Activated T-helper 1 cell treated with anti-CD3 and anti-CD28 coated beads, Interleukin-12 subunit alpha, Interleukin-12 subunit beta, Interleukin-2, Interleukin-4 antibody, amounts not matched to agents 30 ng/mL and 10 ng/mL and 1 ng/mL, durations not matched to agents 14 hours and 24 hours and 36 hours (primary cell): ENCODE measurements at regions not wholly inside any gene's neighbourhood (a gene's known extent, or its start where the extent isn't known, plus 50 kb on each side); places are given as distances from the start of the nearest gene placed in this dataset.

Source experiments
- DNase-seq: peaks from one replicate; pipeline ENCODE4 v3.0.0; 2021; ENCODE audit warnings: low spot score
- H3K27ac Mint-ChIP-seq: one replicate; pipeline ENCODE4 v1.8.0; 2021; ENCODE audit warnings: mild to moderate bottlenecking, mixed read lengths
- H3K27me3 Mint-ChIP-seq: one replicate; pipeline ENCODE4 v1.8.0; 2022; ENCODE audit warnings: mild to moderate bottlenecking, moderate library complexity, mixed read lengths; ENCODE audit not compliant: insufficient read depth
- H3K36me3 Mint-ChIP-seq: one replicate; pipeline ENCODE4 v1.8.0; 2021; ENCODE audit warnings: low read depth, mixed read lengths
- H3K4me1 Mint-ChIP-seq: one replicate; pipeline ENCODE4 v1.8.0; 2021; ENCODE audit warnings: low read depth, mixed read lengths
- H3K4me3 Mint-ChIP-seq: one replicate; pipeline ENCODE4 v1.8.0; 2021; ENCODE audit warnings: mild to moderate bottlenecking, moderate library complexity, mixed read lengths
- H3K9me3 Mint-ChIP-seq: one replicate; pipeline ENCODE4 v1.8.0; 2021; ENCODE audit warnings: mixed read lengths
- intact Hi-C: fragments of 100-400 bp; cut with micrococcal nuclease; formaldehyde crosslinking; loops from one replicate; pipeline ENCODE4 v1.15.1; 2024

DNA sequence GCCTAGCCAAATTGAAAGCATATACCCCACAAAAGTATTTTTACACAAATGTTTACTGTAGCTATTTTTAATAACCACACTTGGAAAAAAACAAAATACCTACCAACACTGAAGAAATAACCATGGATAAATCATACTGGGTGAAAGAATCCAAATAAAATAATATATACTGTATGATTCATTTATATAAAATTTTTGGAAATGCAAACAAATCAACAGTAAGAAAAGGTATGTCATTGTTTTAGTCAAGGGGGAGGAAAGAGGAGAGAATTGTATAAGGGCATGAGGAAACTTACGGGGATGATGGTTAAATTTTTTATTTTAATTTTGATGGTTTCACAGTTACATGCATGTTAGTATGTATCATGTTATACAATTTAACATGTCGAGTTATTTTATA is 557.8 kb downstream of the TECRL start:
- H3K4me3 Mint-ChIP-seq: no peak overlapping the region
- H3K9me3 Mint-ChIP-seq: peaks cover 4% of the 10 kb centered on the region
- H3K36me3 Mint-ChIP-seq: no peaks in the 10 kb centered on the region
- H3K4me1 Mint-ChIP-seq: no peaks in the 10 kb centered on the region
- no peak overlapping the region for H3K27ac Mint-ChIP-seq
- DNase-seq: no peak
- H3K27me3 Mint-ChIP-seq: no peaks in the 10 kb centered on the region
- intact Hi-C loops: loop anchor here (2.0 kb wide), 1 partner anchor 25 kb away; no protein-coding TSS in a partner anchor

DNA sequence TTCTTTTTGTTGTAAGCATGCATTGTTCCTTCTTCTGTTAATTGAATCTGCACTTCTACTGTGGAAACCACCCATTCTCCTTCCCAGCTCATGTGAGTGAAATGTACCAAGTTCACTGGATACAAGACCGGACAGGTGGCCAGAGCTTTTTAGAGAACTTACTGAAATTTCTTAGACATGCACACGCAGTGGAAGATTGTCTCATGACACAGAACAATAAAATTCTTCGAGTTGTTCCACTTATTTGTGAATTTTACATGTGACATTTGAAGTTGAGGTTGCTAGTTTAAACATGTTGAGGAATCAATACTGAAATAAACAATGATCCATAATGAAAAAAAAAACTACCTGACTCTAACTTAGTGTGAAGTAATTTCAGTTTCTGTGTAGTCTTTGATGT is 568.0 kb downstream of the TECRL start:
- no peaks in the 10 kb centered on the region for H3K27me3 Mint-ChIP-seq
- H3K36me3 Mint-ChIP-seq: no peaks in the 10 kb centered on the region
- peaks cover 4% of the 10 kb centered on the region for H3K9me3 Mint-ChIP-seq
- H3K4me3 Mint-ChIP-seq: no peak overlapping the region
- intact Hi-C loops: no loop called here
- no peak for DNase-seq
- no peaks in the 10 kb centered on the region for H3K4me1 Mint-ChIP-seq
- H3K27ac Mint-ChIP-seq: no peak overlapping the region

DNA sequence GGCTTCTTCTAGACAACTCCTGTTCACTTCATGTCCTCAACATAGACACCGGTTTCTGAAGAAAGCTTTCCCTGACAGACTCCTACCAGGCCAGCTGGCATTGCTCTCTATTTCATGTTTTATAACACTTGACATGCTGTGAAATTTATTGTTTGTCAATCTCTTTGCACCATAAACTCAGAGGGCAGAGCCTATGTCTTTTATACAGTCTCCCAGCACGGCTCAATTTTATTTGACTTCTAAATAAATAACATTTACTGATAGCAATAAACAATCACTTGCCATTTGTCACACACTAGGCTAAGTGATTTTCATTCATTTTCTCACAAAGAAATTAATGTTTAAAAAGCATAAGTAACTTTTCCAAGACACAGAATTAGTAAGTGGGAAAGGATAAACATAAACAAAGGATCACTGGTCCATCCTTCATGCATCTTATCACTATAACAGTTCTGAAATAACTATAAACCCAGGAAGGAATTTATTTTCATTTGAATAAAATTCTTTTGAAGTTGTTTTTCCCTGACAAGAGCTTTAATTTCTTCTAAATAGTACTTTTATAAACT is 577.6 kb downstream of the TECRL start:
- Mint-ChIP-seq H3K27ac (no peak overlapping the region), H3K9me3 (peaks cover 9% of the 10 kb centered on the region), H3K27me3 (no peaks in the 10 kb centered on the region), H3K4me3 (no peak overlapping the region), H3K4me1 (no peaks in the 10 kb centered on the region), H3K36me3 (no peaks in the 10 kb centered on the region)
- DNase-seq: no peak
- intact Hi-C loops: no loop called here

DNA sequence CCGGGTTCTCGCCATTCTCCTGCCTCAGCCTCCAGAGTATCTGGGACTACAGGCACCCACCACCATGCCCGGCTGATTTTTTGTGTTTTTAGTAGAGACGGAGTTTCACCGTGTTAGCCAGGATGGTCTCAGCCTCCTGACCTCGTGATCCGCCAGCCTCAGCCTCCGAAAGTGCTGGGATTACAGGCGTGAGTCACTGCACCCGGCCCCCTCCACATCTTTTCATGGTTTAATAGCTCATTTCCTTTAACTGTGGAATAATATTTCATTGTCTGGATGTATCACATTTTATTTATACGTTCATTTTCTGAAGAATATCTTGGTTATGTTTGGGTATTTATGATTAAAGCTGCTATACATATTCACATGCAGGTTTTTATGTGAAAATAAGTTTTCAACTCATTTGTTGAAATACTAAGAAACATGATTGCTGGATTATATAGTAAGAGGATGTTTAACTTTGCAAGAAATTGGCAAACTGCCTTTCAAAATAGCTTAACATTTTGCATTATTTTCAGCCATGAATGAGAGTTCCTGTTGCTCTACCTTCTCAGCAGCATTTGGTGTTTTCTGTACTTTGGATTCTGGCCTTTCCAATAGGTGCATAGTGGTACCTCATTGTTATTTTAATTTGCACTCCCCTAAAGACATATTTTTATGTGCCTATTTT is 591.9 kb downstream of the TECRL start:
- peaks cover 5% of the 10 kb centered on the region for H3K9me3 Mint-ChIP-seq
- no peak for DNase-seq

DNA sequence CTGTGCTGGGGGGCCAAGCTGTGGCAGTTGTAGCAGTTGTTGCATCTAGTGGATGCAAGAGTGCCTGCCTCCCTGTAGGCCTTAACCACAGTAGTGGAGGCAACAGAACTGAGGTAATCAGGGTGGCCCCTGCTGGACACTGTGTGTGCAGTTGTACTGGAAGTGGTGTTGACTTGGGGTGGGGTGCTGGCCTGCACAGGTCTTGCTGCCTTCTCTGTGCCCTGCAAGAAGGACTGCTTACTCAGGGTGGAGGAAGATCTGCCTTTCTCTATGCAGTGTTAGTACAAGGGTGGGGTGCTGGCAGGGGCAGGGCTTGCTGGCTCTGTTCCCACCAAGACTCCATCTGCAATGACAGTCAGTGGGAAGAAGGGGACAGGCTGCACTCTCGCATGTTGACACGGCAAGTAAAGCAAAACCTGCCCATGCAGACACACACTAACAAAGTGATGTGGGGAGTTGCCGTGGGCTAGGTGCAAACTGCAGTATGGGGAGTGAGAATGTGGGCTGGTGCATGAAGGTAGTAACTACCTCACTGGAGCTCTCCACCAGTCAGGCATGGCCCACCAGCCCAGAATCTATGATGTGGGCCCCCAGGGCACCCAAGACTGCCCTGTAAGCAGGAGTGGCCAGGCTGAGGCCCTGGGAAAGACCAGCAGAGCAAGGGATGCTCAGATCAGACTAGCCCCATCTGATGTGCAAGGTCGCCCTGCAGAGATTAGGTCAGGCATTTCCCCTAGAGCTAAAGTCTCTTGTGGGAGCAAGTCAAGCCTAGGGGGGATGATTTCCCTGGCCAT is 594.9 kb downstream of the TECRL start:
- Mint-ChIP-seq H3K4me3 (no peak overlapping the region), H3K9me3 (peaks cover 19% of the 10 kb centered on the region), H3K27ac (no peak overlapping the region), H3K36me3 (no peaks in the 10 kb centered on the region), H3K4me1 (no peaks in the 10 kb centered on the region), H3K27me3 (no peaks in the 10 kb centered on the region)
- no peak for DNase-seq
- intact Hi-C loops: no loop called here

More for the DNA sequence above, 591.9 kb downstream of the TECRL start:
- Mint-ChIP-seq H3K27me3 (no peaks in the 10 kb centered on the region), H3K27ac (no peak overlapping the region), H3K36me3 (no peaks in the 10 kb centered on the region), H3K4me1 (no peaks in the 10 kb centered on the region), H3K4me3 (no peak overlapping the region)
- intact Hi-C loops: no loop called here

DNA sequence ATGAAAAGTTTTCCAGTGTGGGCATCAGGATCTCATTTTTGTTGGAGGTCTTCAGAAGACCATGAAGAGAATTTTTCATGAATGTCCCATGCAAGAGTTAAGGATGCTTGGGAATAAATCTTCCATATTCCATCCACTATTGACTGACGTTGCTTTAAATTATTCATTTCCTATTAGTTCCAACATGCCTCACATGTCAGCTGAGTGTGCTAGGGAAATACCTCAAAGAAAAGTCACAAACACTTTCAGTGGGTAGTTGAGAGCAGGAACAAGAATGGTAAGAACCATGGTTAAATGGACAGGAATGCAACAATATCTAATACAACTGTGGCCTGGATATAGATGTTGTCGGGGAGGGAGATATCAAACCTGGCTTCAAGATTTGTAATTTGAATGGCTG is 610.1 kb downstream of the TECRL start:
- no peaks in the 10 kb centered on the region for H3K4me1 Mint-ChIP-seq
- no peak overlapping the region for H3K4me3 Mint-ChIP-seq
- DNase-seq: no peak
- H3K27ac Mint-ChIP-seq: no peak overlapping the region
- intact Hi-C loops: no loop called here
- H3K36me3 Mint-ChIP-seq: no peaks in the 10 kb centered on the region
- no peaks in the 10 kb centered on the region for H3K27me3 Mint-ChIP-seq
- no peaks in the 10 kb centered on the region for H3K9me3 Mint-ChIP-seq

DNA sequence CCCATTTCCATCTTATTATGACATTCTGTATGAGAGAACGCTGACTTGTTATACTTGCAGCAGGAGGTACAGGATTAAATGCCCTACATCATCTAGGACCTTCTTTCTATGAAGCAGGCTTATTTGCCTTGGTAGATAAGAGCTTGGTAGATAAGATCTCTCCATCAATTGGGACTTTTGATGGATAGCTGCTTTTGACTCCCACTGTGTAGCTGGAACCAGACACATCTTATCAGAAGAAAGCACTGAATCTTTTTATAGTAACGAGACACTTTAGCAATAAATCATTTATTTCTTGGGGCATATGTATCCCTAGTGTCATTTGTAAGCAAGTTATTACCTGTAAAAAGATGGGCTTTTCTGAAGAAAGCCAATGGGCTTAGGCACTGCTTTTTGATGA is 613.9 kb downstream of the TECRL start:
- Mint-ChIP-seq H3K9me3 (peaks cover 3% of the 10 kb centered on the region), H3K4me1 (no peaks in the 10 kb centered on the region), H3K36me3 (no peaks in the 10 kb centered on the region), H3K4me3 (no peak overlapping the region), H3K27ac (no peak overlapping the region), H3K27me3 (peaks cover 1% of the 10 kb centered on the region)
- no peak for DNase-seq
- intact Hi-C loops: no loop called here

DNA sequence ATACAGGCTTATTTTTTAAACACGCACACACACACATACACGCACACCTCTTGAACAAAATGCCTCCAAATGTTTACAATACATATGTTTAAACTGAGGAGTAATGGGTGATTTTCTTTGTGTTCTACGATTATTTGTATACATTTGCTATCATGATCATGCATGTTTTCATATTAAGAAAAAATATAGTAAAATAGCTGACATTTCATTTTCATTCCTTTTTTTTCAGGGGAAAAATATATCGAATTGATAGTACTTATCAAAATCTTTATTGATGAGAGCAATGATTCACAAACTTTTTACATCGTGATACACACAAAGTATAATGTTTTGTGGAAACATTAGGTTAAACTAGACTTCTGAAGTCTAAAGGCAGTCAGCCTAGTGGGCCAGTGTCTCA is 618.9 kb downstream of the TECRL start:
- DNase-seq: no peak
- intact Hi-C loops: no loop called here
- H3K27ac Mint-ChIP-seq: no peak overlapping the region

DNA sequence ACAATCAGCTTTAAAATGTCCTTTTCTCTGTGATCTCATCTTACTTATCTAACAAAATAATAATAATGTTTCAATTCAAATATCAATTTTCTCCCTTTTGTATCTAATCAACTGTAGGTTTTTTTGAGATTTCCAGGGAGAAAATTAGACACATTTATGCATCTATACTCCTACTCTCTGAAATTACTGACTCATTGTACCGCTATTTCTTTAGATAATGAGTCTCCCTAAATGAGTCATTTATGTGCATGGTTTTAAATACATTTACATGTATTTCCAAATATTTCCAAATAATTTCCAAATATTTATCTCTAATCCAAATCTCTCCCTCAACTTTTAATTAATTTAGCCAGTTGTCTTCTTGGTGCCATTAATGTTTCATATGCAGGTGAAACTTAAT is 621.0 kb downstream of the TECRL start:
- Mint-ChIP-seq H3K4me1 (no peaks in the 10 kb centered on the region), H3K4me3 (no peak overlapping the region), H3K9me3 (peaks cover 13% of the 10 kb centered on the region), H3K27me3 (peaks cover 1% of the 10 kb centered on the region), H3K36me3 (no peaks in the 10 kb centered on the region), H3K27ac (no peak overlapping the region)
- intact Hi-C loops: no loop called here
- no peak for DNase-seq

More for the DNA sequence above, 618.9 kb downstream of the TECRL start:
- Mint-ChIP-seq H3K9me3 (peaks cover 6% of the 10 kb centered on the region), H3K27me3 (peaks cover 1% of the 10 kb centered on the region), H3K36me3 (no peaks in the 10 kb centered on the region), H3K4me1 (no peaks in the 10 kb centered on the region), H3K4me3 (no peak overlapping the region)

DNA sequence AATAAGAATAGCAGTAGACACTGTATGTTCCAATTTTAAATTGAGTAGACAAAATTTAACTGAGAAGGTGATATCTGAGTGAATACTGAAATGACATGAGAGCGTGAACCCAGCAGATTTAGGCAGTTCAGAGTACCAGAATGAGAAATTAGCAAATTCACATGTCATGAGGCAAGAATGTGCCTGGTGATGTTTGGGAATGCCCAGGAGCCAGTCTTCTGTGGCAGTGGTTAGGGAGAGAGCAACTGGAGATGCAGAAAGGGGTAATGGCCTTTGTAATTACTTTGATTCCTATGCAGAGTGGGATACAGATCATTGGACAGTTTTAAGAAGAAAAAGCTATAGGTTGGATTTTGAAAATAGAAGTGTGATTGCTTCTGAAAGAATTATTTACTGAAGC is 621.9 kb downstream of the TECRL start:
- no peak for DNase-seq
- Mint-ChIP-seq H3K27me3 (peaks cover 1% of the 10 kb centered on the region), H3K36me3 (no peaks in the 10 kb centered on the region), H3K4me3 (no peak overlapping the region), H3K4me1 (no peaks in the 10 kb centered on the region), H3K9me3 (peaks cover 10% of the 10 kb centered on the region), H3K27ac (no peak overlapping the region)
- intact Hi-C loops: no loop called here

DNA sequence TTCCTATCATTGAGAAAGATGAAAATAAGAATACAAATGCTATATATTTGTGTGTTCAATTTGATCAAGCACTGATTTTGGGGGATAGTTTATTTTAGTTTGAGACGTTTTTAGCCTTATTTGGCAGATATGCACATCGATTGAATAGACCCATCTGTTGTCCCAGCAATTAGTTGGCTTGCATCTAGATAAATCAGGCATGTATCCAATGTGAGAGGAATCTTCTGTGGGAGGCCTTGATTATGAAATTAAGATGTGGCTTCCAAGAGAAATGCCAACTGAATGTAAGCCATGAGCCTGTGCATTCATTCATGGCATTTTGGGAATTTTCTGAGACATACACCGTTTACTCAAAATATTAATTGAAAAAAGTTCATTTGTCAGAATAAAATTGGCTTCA is 623.1 kb downstream of the TECRL start:
- Mint-ChIP-seq H3K27ac (no peak overlapping the region), H3K9me3 (peaks cover 14% of the 10 kb centered on the region), H3K4me1 (no peaks in the 10 kb centered on the region), H3K4me3 (no peak overlapping the region), H3K27me3 (no peaks in the 10 kb centered on the region), H3K36me3 (no peaks in the 10 kb centered on the region)
- DNase-seq: no peak
- intact Hi-C loops: no loop called here

DNA sequence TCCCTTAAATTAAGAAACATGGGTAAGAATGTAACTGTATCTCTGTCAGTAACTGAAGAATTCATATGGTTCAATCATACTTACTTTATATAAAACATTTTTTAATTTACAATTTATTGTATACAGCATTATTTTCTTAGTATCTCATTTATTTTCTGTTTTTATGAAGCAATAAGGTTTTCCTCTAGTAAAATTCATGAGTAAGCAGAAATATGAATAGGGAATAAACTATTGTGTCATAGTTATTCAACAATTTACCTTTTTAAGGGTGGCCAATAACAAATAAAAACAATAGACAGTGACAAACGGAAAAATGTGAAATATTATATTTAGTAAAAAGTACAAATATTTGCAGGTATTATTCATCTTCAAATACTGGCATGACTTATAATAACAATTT is 624.4 kb downstream of the TECRL start:
- intact Hi-C loops: no loop called here
- no peak for DNase-seq
- Mint-ChIP-seq H3K36me3 (no peaks in the 10 kb centered on the region), H3K4me3 (no peak overlapping the region), H3K4me1 (no peaks in the 10 kb centered on the region), H3K27me3 (no peaks in the 10 kb centered on the region), H3K9me3 (peaks cover 14% of the 10 kb centered on the region), H3K27ac (no peak overlapping the region)

DNA sequence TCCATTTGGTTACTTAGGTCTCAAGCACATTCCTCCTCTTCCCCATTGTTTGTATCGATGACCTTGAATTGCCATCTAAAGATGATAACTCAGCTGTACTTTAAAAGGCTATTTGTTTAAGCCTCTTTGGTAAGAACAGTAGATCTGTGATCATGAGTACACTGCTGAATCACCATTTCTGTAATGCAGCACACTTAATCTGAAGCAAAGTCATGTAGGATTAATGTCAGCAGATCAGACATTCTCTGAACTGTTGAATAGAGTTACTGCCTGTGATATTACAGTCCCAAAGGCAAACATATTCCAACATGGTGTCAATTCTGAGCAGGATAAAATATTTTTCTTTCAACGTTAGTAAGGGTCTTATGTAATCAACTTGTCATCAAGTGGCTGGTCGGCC is 631.6 kb downstream of the TECRL start:
- Mint-ChIP-seq H3K36me3 (no peaks in the 10 kb centered on the region), H3K4me1 (no peaks in the 10 kb centered on the region), H3K9me3 (peaks cover 16% of the 10 kb centered on the region), H3K4me3 (no peak overlapping the region), H3K27ac (no peak overlapping the region), H3K27me3 (no peaks in the 10 kb centered on the region)
- intact Hi-C loops: no loop called here
- DNase-seq: no peak
